Lower leg skin (tissue), 4 donors: ENCODE measurements at regions not wholly inside any gene's neighbourhood (a gene's known extent, or its start where the extent isn't known, plus 50 kb on each side); places are given as distances from the start of the nearest gene placed in this dataset.

ENCODE experiments used
- DNase-seq, 2 donors: peaks; one replicate each; pipeline ENCODE4 v3.0.0-alpha.2; 2019; ENCODE audit warnings: low spot score in 2 of 2
- H3K4me3 ChIP-seq: fragments of 200-600 bp; sonication (generic); 2 replicates; pipeline ENCODE4 v1.5.1; 2017; ENCODE audit warnings: mild to moderate bottlenecking, low read depth; ENCODE audit not compliant: poor library complexity, severe bottlenecking
- CTCF ChIP-seq, 3 donors: fragments of 450-650 bp; IDR thresholded peaks; one replicate each; pipeline ENCODE4 v1.5.1; 2016; ENCODE audit warnings: antibody characterized with exemption in 3 of 3, mild to moderate bottlenecking in 3 of 3, moderate library complexity in 2 of 3
- POLR2A ChIP-seq, 2 donors: fragments of 450-650 bp; IDR thresholded peaks; one replicate each; pipeline ENCODE4 v1.6.1; 2016 to 2017; ENCODE audit warnings: antibody characterized with exemption in 2 of 2, mild to moderate bottlenecking in 1 of 2, moderate library complexity in 1 of 2
- WGBS, 2 donors: methylation state at CpG; one replicate each; pipeline ENCODE4 v1.1.5; 2018; 5-methylcytosine and 5-hydroxymethylcytosine counted together
- intact Hi-C: fragments of 100-400 bp; cut with DNase I; formaldehyde crosslinking; loops from one replicate; pipeline ENCODE4 v1.15.0; 2023; ENCODE audit warnings: low total_unique reads

- intact Hi-C loops = no loop called here
- TF ChIP-seq CTCF (IDR thresholded peaks at IDR 0.05) (no peak), POLR2A (IDR thresholded peaks at IDR 0.05) (no peak)
- no peak for DNase-seq
- WGBS, 2 donors = 61 to 70% methylated on average over 3 of the region's 3 CpGs
- H3K4me3 ChIP-seq = no peak overlapping the region
These were observed 1258.6 kb downstream of the PCDH9 start for GRCh38 chr13:65971541-65971940.

GRCh38 chr13:65966991-65967451, 1263.1 kb downstream of the PCDH9 start:
- 72 to 73% methylated on average over 3 of the region's 3 CpGs for WGBS, 2 donors
- no peak for DNase-seq
- TF ChIP-seq POLR2A (IDR thresholded peaks at IDR 0.05) (no peak), CTCF (IDR thresholded peaks at IDR 0.05) (no peak)
- H3K4me3 ChIP-seq = no peak overlapping the region
- intact Hi-C loops = no loop called here

- no peak overlapping the region for H3K4me3 ChIP-seq
- DNase-seq = no peak
- 50 to 63% methylated on average over 2 of the region's 2 CpGs for WGBS, 2 donors
- intact Hi-C loops = no loop called here
- TF ChIP-seq CTCF (IDR thresholded peaks at IDR 0.05) (no peak), POLR2A (IDR thresholded peaks at IDR 0.05) (no peak)
These were observed 1264.6 kb downstream of the PCDH9 start for GRCh38 chr13:65965501-65965900.

GRCh38 chr13:65964672-65965071, 1265.5 kb downstream of the PCDH9 start:
- 87 to 88% methylated on average over 1 of the region's 1 CpG for WGBS, 2 donors
- H3K4me3 ChIP-seq = no peak overlapping the region
- no peak for DNase-seq
- intact Hi-C loops = no loop called here
- no peak for TF ChIP-seq CTCF (IDR thresholded peaks at IDR 0.05)
- no peak for TF ChIP-seq POLR2A (IDR thresholded peaks at IDR 0.05)

GRCh38 chr13:65959305-65959704, 1270.8 kb downstream of the PCDH9 start:
- WGBS, 2 donors = 68 to 76% methylated on average over 2 of the region's 2 CpGs

More at GRCh38 chr13:65959305-65959704, 1270.8 kb downstream of the PCDH9 start:
- H3K4me3 ChIP-seq = no peak overlapping the region
- intact Hi-C loops = no loop called here
- TF ChIP-seq POLR2A (IDR thresholded peaks at IDR 0.05) (no peak), CTCF (IDR thresholded peaks at IDR 0.05) (no peak)
- DNase-seq = no peak
